ENCODE measurements at regions not wholly inside any gene's neighbourhood (a gene's known extent, or its start where the extent isn't known, plus 50 kb on each side); places are given as distances from the start of the nearest gene placed in this dataset.

DNA sequence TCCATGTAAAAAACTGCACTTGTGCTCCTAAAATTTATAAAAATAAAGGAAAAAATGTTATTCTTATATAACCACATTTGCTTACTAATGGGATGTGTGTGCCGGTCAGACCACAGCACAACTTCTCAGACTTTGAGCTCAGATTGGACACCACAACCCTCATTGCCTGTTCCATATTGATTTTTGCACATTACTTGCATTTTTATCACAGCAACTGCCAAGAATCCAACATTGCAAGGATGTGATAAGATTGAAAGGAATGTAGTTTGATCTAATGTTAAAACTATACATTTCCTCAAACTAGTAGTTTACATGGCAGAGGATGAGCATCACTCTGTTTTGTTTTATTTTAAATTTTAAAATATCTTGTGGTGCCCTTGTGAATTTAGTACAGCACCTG, 227.8 kb downstream of the KDR start:
- H3K4me1 Mint-ChIP-seq = no peaks in the 10 kb centered on the region
- TF ChIP-seq, protein P1, sequence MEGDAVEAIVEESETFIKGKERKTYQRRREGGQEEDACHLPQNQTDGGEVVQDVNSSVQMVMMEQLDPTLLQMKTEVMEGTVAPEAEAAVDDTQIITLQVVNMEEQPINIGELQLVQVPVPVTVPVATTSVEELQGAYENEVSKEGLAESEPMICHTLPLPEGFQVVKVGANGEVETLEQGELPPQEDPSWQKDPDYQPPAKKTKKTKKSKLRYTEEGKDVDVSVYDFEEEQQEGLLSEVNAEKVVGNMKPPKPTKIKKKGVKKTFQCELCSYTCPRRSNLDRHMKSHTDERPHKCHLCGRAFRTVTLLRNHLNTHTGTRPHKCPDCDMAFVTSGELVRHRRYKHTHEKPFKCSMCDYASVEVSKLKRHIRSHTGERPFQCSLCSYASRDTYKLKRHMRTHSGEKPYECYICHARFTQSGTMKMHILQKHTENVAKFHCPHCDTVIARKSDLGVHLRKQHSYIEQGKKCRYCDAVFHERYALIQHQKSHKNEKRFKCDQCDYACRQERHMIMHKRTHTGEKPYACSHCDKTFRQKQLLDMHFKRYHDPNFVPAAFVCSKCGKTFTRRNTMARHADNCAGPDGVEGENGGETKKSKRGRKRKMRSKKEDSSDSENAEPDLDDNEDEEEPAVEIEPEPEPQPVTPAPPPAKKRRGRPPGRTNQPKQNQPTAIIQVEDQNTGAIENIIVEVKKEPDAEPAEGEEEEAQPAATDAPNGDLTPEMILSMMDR (conservative IDR thresholded peaks at IDR 0.05) = no peak
- no peaks in the 10 kb centered on the region for H3K27me3 Mint-ChIP-seq (ENCODE audit: low read depth)
- DNase-seq (ENCODE audit: low read depth, low spot score) = no peak
- no peaks in the 10 kb centered on the region for H3K9me3 Mint-ChIP-seq
- no peak overlapping the region for H3K4me3 Mint-ChIP-seq
- H3K27ac Mint-ChIP-seq (ENCODE audit: unreplicated experiment) = no peak overlapping the region
- H3K36me3 Mint-ChIP-seq (ENCODE audit: low read depth) = no peaks in the 10 kb centered on the region

DNA sequence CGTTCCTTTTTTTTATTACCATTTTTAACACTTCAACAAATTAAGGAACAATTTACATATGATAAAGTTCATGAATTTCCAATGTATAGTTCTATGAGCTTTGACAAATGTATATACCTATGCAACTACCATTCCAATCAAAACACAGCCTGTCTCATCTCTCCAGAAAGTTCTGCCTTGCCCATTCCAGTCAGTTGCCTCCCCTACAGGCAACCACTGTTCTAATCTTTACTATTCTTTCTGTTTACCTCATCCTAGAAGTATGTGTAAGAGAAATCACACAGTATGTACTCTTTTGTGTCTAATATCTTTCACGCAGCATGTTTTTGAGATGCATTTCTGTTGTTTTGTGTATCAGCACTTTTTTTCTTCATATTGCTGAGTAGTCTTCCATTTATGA, 224.9 kb downstream of the KIT start:
- Mint-ChIP-seq H3K9me3 (no peaks in the 10 kb centered on the region), H3K36me3 (ENCODE audit: low read depth) (no peaks in the 10 kb centered on the region), H3K4me1 (no peaks in the 10 kb centered on the region), H3K27me3 (ENCODE audit: low read depth) (no peaks in the 10 kb centered on the region), H3K4me3 (no peak overlapping the region), H3K27ac (ENCODE audit: unreplicated experiment) (no peak overlapping the region)
- TF ChIP-seq, protein P1 (conservative IDR thresholded peaks at IDR 0.05) = no peak
- DNase-seq (ENCODE audit: low read depth, low spot score) = no peak

DNA sequence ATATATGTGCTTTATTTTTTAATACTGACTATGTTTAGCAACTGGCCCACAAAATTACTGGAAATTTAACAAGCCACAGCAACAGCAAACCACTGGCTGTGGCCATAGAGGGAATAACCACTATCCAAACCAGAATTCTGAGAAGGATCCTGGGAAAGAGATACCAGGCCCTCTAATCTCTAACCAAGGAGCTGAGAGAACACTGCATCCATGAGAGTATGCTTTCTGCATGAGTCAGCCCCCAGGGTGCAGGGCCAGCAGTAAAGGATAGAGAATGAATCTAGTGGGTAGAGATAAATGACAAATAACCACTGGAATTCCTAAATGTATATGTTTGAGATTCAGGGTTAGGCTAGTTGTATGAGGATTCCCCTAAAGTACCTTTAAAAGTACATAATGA, 221.8 kb downstream of the KIT start:
- H3K27me3 Mint-ChIP-seq (ENCODE audit: low read depth) = no peaks in the 10 kb centered on the region
- no peaks in the 10 kb centered on the region for H3K36me3 Mint-ChIP-seq (ENCODE audit: low read depth)
- H3K9me3 Mint-ChIP-seq = peaks cover 2% of the 10 kb centered on the region
- H3K4me3 Mint-ChIP-seq = no peak overlapping the region
- no peak overlapping the region for H3K27ac Mint-ChIP-seq (ENCODE audit: unreplicated experiment)
- DNase-seq (ENCODE audit: low read depth, low spot score) = no peak
- TF ChIP-seq, protein P1 (conservative IDR thresholded peaks at IDR 0.05) = no peak
- no peaks in the 10 kb centered on the region for H3K4me1 Mint-ChIP-seq

DNA sequence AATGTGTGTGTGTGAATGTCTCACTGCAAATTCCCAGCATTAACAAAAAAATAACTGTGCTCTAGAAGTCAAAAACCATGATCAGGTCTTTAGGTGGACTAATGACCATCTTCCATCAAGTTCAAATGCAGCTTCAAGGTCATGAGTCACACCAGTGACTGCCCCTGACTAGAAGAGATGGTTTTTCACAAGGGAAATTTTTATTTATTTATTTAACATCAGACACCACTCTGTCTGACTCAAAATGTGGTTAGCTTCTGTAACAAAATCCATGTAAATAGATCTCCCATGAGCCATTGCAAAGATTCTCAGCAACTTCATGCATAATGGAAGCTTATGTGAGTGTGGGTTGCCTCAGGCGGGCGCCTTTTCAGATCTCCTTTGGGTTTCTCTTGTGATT, 219.2 kb downstream of the KIT start:
- Mint-ChIP-seq H3K9me3 (peaks cover 8% of the 10 kb centered on the region), H3K27me3 (ENCODE audit: low read depth) (no peaks in the 10 kb centered on the region), H3K27ac (ENCODE audit: unreplicated experiment) (no peak overlapping the region), H3K4me1 (no peaks in the 10 kb centered on the region), H3K4me3 (no peak overlapping the region), H3K36me3 (ENCODE audit: low read depth) (no peaks in the 10 kb centered on the region)
- TF ChIP-seq, protein P1 (conservative IDR thresholded peaks at IDR 0.05) = no peak
- no peak for DNase-seq (ENCODE audit: low read depth, low spot score)

DNA sequence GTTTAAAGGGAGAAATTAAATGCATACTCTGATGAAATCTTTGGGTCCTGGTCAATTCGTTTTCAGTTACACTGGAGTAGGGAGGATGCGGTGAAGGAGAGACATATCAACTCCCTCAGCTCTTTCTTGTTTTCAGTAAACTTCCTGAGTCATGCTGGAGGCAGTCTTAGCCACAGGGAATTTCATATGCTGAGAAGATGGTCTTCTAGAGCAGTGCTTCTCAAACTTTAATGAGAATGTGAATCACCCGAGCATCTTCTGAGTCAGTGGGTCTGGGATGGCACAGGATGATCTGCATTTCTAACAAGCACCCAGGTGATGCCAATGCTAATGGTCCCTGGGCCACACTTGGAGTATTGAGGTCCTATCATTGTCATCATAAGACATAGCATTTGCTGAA, 214.5 kb downstream of the KIT start:
- no peak overlapping the region for H3K4me3 Mint-ChIP-seq
- no peak for DNase-seq (ENCODE audit: low read depth, low spot score)

More for the DNA sequence above, 214.5 kb downstream of the KIT start:
- no peaks in the 10 kb centered on the region for H3K4me1 Mint-ChIP-seq
- no peaks in the 10 kb centered on the region for H3K27me3 Mint-ChIP-seq (ENCODE audit: low read depth)
- TF ChIP-seq, protein P1 (conservative IDR thresholded peaks at IDR 0.05) = no peak
- no peak overlapping the region for H3K27ac Mint-ChIP-seq (ENCODE audit: unreplicated experiment)
- H3K36me3 Mint-ChIP-seq (ENCODE audit: low read depth) = no peaks in the 10 kb centered on the region
- H3K9me3 Mint-ChIP-seq = peaks cover 8% of the 10 kb centered on the region

Measured in neural crest cell (in vitro differentiated cells).